ES-I3 (cell line): ENCODE measurements at regions not wholly inside any gene's neighbourhood (a gene's known extent, or its start where the extent isn't known, plus 50 kb on each side); places are given as distances from the start of the nearest gene placed in this dataset.

ENCODE experiments used
- H3K36me3 ChIP-seq: 2 replicates; pipeline ENCODE4 v1.6.1; 2013; ENCODE audit warnings: mild to moderate bottlenecking, low read length, control low read depth, moderate library complexity; ENCODE audit not compliant: insufficient read depth
- H3K4me1 ChIP-seq: 2 replicates; pipeline ENCODE4 v1.6.1; 2013; ENCODE audit warnings: mild to moderate bottlenecking, control low read depth, low read length; ENCODE audit not compliant: insufficient read depth
- H3K9ac ChIP-seq: 2 replicates; pipeline ENCODE4 v1.6.1; 2013; ENCODE audit warnings: low read depth, mild to moderate bottlenecking, low read length, moderate library complexity
- H3K9me3 ChIP-seq: 2 replicates; pipeline ENCODE4 v1.6.1; 2013; ENCODE audit warnings: mild to moderate bottlenecking, low read length, moderate library complexity; ENCODE audit not compliant: control insufficient read depth, insufficient read depth

DNA sequence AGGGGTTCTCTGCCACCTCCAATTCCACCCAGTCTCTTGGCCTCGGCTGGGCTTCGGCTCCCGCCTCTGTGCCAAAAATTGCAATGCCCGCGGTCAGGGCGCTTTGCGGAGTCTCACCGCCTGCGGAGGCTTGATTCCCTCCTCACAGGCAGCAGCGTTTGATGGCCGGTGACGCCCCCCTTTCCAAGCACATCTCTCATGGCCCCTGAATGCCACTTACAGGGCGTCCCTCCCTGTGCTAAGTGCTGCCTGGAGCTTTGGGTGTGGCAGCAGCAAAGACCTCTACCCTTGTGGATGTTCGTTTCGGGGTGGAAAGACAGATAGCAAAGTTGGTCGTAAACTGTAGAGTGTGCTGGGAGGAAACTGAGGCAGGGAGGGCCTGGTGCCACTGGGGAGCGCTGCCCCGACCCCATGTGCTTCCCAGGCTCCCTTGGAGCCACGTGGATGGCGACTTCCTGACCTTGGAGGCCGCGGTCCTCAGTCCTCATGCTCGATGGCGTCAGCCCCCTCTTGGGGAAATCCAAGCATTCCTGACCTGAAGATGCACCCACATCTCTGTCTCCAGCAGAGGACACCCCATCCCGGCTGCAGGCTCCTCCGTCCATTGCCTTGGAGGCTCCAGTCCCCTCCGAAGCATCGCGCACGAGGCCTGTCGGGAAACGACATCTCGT, 249.2 kb upstream of the IRX4 start:
- Histone ChIP-seq H3K4me1 (no peaks in the 10 kb centered on the region), H3K9me3 (no peaks in the 10 kb centered on the region), H3K9ac (no peak overlapping the region), H3K36me3 (no peaks in the 10 kb centered on the region)

DNA sequence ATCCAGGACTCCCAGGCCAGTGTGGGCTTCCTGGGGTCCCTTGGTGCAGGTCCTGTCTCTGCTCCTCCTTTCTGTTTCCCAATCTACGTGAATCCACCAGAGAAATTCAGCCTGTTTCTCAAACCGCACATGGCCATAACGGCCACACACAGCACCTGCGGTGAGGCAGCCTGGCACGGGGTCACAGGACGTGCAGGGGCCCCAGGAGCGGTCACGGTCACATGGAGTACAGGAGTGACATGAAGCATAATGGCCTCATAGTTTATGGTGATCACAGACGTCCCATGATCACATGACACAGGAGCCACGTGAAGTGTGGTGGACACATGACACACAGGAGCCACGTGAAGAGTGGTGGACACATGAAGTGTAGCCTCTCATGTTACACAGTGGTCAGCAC, 248.5 kb upstream of the IRX4 start:
- no peaks in the 10 kb centered on the region for H3K9me3 ChIP-seq

DNA sequence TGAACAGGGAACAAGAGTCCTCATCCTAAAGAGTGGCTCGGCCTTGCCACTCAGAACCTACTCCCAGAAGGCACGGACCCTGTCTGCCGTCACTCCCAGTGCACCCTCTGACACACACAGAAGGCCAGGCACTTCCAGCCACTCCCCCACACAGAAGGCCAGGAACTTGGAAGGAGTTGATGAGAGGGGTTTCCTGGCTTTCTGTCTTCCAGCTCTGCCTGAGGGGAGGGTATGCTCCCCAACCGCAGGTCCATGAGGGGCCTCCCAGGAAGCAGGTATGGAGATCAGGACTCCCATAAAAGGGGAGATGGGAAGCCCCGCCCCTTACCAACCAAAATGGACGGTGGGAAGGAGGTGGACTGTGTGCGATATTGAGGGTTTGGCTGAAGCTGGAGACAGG, 247.6 kb upstream of the IRX4 start:
- Histone ChIP-seq H3K36me3 (no peaks in the 10 kb centered on the region), H3K4me1 (no peaks in the 10 kb centered on the region), H3K9ac (no peak overlapping the region), H3K9me3 (no peaks in the 10 kb centered on the region)

More for the DNA sequence above, 248.5 kb upstream of the IRX4 start:
- H3K36me3 ChIP-seq, result no peaks in the 10 kb centered on the region
- H3K4me1 ChIP-seq, result no peaks in the 10 kb centered on the region
- H3K9ac ChIP-seq, result no peak overlapping the region

DNA sequence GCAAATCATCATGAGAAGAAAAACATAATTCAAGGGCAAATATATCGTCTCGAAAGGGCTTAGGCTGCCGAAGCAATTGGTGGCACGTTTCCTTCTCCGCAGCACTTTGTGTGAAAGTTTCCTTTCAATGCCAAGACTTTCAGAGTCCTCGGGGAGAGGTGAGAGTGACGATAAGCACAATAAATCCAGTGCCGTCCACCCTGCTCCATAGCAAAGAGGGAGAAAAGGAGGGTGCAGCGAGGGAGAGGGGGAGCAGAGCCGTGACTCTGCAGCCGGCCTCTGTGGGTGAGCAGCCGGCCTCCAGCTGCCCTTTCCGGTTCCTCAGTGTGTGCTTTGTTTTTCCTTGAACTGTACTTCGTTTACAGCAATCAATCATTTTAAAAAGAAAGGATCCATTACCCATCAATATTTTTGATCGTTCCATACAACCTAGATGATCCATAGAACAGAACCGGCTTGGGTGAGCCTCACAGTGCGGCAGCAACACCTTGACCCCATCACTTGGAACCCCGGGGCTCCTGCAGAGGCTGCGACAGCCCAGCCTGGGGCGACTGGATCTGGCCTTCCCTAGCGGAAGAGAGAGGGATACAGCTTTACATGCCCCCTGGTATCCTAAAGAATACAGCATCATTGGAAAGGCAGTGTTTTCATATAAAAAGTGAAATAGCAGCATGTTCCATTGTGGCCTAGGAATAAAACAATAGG, 247.0 kb upstream of the IRX4 start:
- no peaks in the 10 kb centered on the region for H3K9me3 ChIP-seq
- H3K36me3 ChIP-seq, result no peaks in the 10 kb centered on the region
- H3K4me1 ChIP-seq, result no peaks in the 10 kb centered on the region
- no peak overlapping the region for H3K9ac ChIP-seq

DNA sequence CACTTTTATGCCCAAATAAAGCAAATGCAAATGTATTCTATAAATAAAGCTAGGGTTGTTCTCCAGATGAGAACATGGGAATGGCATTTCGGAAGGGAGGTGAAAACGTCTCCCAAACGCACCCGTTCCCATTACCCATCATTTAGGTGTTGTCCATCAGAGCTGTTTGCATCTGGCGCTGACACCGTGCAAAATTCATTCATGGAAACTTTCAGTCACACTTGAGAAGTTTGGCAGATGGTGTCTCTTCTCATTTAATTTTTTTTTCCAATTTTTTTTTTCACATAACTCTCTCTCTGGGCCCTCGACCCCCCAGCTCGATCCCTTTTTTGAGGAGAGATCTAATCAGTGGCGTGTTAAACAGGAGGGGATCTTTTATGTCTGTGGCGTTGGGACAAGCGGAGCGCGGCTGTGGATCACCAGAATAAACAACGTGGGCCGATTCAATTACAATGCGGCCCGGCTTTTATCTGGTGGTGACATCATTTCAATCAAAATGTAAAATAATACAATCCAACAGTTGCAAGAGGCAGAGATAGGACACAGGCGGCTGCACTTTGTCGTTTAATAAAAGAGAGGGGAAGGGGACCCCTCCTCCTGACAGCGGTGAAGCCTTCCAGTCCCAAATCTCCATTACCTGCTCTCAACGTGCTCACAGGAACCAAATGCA, 246.1 kb upstream of the IRX4 start:
- no peaks in the 10 kb centered on the region for H3K4me1 ChIP-seq
- H3K9me3 ChIP-seq, result no peaks in the 10 kb centered on the region
- no peaks in the 10 kb centered on the region for H3K36me3 ChIP-seq
- no peak overlapping the region for H3K9ac ChIP-seq

DNA sequence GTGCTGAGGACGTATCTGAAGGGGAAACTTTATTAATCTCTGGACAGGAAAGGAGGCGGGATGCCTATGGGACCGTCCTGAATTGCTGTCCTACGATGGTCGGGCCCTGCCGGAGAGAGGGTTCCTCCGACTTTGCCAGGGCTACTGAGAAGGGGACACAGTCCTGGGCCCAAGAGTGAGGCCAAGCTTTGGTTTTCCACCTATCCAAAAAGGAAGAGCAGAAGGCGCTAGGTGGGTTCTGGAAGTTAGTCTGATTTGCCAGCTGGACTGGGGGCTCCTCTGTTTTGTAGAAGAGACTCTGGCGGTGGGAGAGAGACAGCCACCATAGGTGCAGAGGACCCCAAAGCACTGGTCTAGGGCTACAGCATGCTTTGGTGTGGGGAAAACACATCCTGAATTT, 243.8 kb upstream of the IRX4 start:
- Histone ChIP-seq H3K9me3 (peaks cover 4% of the 10 kb centered on the region; the same call in 1 of the 2 replicates), H3K36me3 (no peaks in the 10 kb centered on the region), H3K4me1 (no peaks in the 10 kb centered on the region), H3K9ac (no peak overlapping the region)

DNA sequence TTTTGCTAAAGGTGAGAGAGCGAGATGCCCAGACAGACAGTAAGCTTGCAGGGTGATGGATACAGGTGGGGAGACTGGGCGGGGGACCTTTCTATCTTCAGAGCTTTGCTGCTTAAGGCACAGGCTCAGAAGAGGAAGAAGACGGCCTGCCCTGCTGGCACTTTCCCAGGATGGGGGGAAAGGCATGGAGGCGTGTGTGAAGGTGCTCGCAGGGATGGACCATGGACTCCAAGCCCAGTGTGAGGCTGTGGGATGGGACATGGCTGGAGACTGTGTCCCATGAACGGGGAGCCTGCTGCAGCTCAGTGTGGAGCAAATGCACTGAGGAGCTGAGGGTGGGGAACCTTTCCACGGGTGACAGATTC, 243.2 kb upstream of the IRX4 start:
- peaks cover 4% of the 10 kb centered on the region; the same call in 1 of the 2 replicates for H3K9me3 ChIP-seq
- no peak overlapping the region for H3K9ac ChIP-seq
- no peaks in the 10 kb centered on the region for H3K4me1 ChIP-seq
- H3K36me3 ChIP-seq, result no peaks in the 10 kb centered on the region

DNA sequence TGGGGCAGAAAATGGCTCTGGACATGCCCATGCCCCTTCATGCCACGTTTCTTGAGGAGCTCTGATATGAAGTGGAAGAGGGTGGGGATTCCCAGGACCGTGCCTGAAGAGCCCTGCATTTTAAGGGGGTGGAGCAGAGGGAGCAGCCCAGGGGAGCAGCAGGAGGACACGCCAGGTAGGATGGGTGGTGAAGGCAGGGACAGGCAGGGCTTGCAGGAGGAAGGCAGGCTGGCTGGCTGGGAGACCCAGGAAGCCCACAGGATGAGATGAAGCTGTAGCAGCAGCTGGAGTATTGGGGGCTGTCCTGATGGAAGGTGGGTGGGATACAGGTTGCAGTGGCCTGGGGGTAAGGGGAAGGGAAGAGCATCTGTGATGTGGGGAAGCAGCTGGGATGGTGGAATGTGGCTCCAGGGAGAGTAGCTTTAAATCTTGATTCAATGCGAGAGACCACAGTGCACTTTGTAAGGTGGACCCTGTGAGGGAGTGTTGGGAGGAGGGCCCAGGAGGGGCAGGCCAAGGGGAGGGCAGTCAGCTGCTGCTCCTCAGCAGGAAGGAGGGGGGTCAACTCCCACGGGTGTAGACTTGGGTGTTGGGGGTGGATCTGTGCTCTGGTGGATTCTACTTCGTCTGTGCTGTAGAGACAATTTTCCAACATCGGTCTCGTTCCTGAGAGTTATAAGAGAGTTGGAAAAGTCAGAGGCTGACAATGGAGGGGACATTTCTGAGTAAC, 242.6 kb upstream of the IRX4 start:
- H3K36me3 ChIP-seq, result no peaks in the 10 kb centered on the region
- peaks cover 4% of the 10 kb centered on the region for H3K9me3 ChIP-seq
- no peaks in the 10 kb centered on the region for H3K4me1 ChIP-seq
- no peak overlapping the region for H3K9ac ChIP-seq

DNA sequence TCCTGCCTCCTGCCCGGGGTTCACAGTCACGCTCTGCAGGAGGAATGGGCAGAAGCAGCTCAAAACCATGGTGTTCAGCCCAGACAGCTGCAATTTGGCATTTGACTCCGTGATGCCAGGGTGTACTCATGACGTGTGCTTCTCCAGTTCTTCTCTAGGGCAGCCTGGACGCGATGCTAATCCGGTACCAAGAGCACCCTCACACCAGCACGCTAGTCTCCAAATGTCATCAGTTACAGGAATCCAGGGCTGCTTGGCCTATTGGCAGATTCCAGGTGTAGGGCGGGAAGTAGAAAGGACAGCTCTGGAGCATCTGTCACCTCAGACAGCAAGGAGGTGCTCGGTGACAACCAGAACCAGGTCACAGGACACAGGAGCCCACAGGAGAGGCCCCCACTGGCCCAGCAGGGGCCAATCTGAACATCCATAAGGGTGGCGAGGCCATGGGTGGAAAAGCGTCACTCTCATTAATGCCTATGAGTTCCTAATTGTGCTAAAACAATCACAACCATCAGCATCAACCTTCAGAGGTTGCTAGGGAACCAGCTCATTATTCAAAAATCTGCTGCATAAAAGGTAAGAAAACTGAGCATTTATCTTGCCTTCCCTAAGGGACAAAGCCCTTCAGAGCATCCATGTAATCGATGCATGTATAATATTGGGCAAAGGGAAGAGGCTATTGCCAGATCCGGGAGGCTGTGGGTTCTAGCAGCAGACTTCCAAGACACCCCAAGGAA, 241.9 kb upstream of the IRX4 start:
- Histone ChIP-seq H3K36me3 (no peaks in the 10 kb centered on the region), H3K4me1 (no peaks in the 10 kb centered on the region), H3K9ac (no peak overlapping the region), H3K9me3 (peaks cover 4% of the 10 kb centered on the region)

DNA sequence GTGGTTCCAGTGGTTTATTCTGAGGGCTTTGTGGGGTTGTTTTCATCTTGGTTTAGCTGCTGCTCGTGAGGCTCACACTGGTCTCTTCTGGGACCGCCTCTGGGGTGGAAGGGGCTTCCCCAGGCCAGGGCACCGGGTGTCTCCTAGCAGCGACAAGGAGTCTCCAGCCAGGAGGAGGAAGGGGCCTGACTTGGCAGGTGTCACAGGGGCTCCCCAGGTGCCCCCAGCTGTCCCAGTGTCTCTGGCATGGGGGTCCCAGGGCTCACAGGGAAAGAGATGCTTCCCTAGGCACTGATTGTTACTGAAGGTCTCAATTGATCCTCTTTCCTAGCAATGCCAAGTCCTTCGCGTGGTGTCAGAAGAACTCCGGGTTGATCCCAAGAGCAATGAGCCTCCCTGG, 241.1 kb upstream of the IRX4 start:
- H3K36me3 ChIP-seq, result no peaks in the 10 kb centered on the region
- H3K9ac ChIP-seq, result no peak overlapping the region
- H3K4me1 ChIP-seq, result no peaks in the 10 kb centered on the region
- peaks cover 4% of the 10 kb centered on the region for H3K9me3 ChIP-seq

DNA sequence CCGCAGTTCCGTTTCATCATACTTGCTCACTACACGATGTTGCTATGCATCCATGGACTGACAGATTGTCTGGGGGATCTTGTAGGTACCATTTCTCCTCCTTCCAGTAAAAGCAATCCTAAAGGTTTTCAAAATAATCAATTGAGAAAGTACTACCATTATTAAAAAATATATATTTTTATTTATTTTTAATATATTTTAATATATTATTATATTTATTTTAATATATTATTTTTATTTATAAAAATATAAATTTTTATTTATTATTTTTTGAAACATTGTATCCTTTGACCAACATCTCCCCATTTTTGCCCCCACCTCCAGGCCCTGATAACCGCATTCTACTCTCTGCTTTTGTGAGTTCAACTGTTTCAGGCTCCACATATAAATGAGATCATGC, 237.6 kb upstream of the IRX4 start:
- Histone ChIP-seq H3K9ac (no peak overlapping the region), H3K36me3 (no peaks in the 10 kb centered on the region), H3K9me3 (peaks cover 4% of the 10 kb centered on the region), H3K4me1 (no peaks in the 10 kb centered on the region)

DNA sequence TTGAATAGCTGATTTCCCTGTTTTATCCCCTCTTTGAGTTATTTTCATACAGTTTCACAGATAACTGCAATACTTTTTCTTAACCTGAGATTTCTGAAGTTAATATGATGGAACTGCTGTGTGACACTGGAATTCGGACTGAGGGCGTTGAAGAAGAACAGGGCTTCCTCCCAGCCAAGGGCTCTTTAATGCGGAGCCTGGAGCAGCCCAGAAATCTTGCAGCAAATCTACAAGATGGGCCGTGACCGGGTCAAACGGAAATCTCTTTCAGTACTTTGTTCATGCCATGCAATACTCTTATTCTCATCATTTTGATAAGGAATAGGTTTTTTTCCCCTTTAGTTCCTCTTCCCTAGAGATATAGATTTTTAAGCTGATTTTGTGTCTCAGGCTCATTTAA, 236.8 kb upstream of the IRX4 start:
- Histone ChIP-seq H3K4me1 (no peaks in the 10 kb centered on the region), H3K9ac (no peak overlapping the region), H3K9me3 (peaks cover 4% of the 10 kb centered on the region), H3K36me3 (no peaks in the 10 kb centered on the region)

DNA sequence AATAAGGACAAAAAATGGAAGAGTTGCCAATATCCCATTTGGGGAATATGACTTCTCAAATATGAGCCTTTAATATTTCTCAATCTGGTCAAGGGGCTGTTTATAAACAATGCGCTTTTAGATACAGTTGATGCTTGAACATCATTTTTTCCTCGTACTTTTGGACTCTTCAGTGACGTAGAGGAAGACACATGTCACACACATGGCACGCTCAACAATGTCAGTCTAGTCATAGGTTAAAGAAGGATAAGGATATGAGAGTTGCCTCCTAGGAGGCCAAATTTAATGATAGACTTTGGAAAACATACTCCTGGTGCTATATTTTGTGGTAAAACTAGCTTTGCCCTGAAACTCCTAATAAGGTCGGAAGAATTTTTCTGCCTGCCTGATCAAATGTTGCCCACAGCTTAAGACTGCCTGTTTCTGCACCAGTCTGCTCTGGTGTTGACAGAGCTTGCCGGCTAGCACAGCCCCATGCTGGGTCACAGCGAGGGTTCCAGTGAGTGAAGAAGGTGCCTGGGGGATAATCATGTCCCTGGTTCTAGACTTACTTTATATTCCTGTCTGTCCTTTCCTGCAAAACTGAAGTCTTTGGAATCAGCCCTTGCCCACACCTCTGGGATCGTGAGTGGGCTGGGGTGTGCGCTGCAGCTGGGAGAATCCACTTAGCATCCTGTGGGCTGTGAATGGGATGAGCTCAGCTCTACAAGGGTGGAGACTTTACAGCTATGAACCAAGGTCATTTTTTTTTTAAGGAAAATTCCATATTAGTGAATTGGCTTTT, 230.8 kb upstream of the IRX4 start:
- Histone ChIP-seq H3K4me1 (no peaks in the 10 kb centered on the region), H3K36me3 (no peaks in the 10 kb centered on the region), H3K9me3 (no peaks in the 10 kb centered on the region), H3K9ac (no peak overlapping the region)
